ENCODE measurements at regions not wholly inside any gene's neighbourhood (a gene's known extent, or its start where the extent isn't known, plus 50 kb on each side); places are given as distances from the start of the nearest gene placed in this dataset.

DNA sequence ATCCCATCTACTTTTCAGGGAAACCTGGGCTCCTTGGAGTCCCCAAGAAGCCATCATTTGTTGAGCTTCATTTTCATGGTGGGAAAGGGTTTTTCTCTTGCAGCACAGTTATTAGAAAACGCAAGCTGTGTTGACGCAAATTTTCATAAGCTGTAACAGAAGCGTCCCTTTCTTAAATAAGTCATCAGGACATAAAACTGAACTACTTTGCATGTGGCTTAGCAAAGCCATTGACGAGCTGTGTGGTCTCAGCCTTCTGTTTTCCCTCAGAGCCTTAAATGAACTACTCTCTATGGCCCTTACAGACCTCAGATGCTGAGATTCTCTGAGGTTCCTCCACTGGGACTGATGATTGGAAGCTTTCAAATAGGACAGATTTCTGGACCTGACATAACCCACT lies 85.1 kb downstream of the ARL4C start:
- no peak overlapping the region for H3K4me3 ChIP-seq (ENCODE audit: low read depth, low read length)
- TF ChIP-seq, protein P1, sequence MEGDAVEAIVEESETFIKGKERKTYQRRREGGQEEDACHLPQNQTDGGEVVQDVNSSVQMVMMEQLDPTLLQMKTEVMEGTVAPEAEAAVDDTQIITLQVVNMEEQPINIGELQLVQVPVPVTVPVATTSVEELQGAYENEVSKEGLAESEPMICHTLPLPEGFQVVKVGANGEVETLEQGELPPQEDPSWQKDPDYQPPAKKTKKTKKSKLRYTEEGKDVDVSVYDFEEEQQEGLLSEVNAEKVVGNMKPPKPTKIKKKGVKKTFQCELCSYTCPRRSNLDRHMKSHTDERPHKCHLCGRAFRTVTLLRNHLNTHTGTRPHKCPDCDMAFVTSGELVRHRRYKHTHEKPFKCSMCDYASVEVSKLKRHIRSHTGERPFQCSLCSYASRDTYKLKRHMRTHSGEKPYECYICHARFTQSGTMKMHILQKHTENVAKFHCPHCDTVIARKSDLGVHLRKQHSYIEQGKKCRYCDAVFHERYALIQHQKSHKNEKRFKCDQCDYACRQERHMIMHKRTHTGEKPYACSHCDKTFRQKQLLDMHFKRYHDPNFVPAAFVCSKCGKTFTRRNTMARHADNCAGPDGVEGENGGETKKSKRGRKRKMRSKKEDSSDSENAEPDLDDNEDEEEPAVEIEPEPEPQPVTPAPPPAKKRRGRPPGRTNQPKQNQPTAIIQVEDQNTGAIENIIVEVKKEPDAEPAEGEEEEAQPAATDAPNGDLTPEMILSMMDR (IDR thresholded peaks at IDR 0.05), result no peak
- H3K4me1 ChIP-seq, result no peaks in the 10 kb centered on the region
- H3K9ac ChIP-seq, result no peak overlapping the region
- H3K79me2 ChIP-seq, result no peaks in the 10 kb centered on the region
- H3K36me3 ChIP-seq (ENCODE audit: control insufficient read depth, insufficient read depth, low read length), result no peaks in the 10 kb centered on the region
- H3K27ac ChIP-seq, result no peak overlapping the region
- no peaks in the 10 kb centered on the region for H3K27me3 ChIP-seq (ENCODE audit: control insufficient read depth, insufficient read depth, low read length)
- no peaks in the 10 kb centered on the region for H3K9me3 ChIP-seq (ENCODE audit: control insufficient read depth, low read length)
- no peak overlapping the region for H2AFZ ChIP-seq
- H3K4me2 ChIP-seq (ENCODE audit: low read length), result no peak overlapping the region

- Histone ChIP-seq H3K4me1 (no peaks in the 10 kb centered on the region), H3K27me3 (ENCODE audit: control insufficient read depth, insufficient read depth, low read length) (no peaks in the 10 kb centered on the region), H3K79me2 (no peaks in the 10 kb centered on the region), H3K9me3 (ENCODE audit: control insufficient read depth, low read length) (no peaks in the 10 kb centered on the region), H3K4me3 (ENCODE audit: low read depth, low read length) (no peak overlapping the region), H3K9ac (no peak overlapping the region), H2AFZ (no peak overlapping the region), H3K36me3 (ENCODE audit: control insufficient read depth, insufficient read depth, low read length) (no peaks in the 10 kb centered on the region), H3K4me2 (ENCODE audit: low read length) (no peak overlapping the region), H3K27ac (no peak overlapping the region)
- TF ChIP-seq, protein P1 (IDR thresholded peaks at IDR 0.05), result no peak
Measured at GRCh38 chr2:234410526-234410925, 86.4 kb downstream of the ARL4C start.

GRCh38 chr2:234409590-234409989 lies 87.3 kb downstream of the ARL4C start:
- Histone ChIP-seq H2AFZ (no peak overlapping the region), H3K4me1 (no peaks in the 10 kb centered on the region), H3K79me2 (no peaks in the 10 kb centered on the region), H3K4me2 (ENCODE audit: low read length) (no peak overlapping the region), H3K9me3 (ENCODE audit: control insufficient read depth, low read length) (no peaks in the 10 kb centered on the region), H3K4me3 (ENCODE audit: low read depth, low read length) (no peak overlapping the region), H3K27ac (no peak overlapping the region), H3K36me3 (ENCODE audit: control insufficient read depth, insufficient read depth, low read length) (no peaks in the 10 kb centered on the region), H3K9ac (no peak overlapping the region), H3K27me3 (ENCODE audit: control insufficient read depth, insufficient read depth, low read length) (no peaks in the 10 kb centered on the region)
- TF ChIP-seq, protein P1 (IDR thresholded peaks at IDR 0.05), result no peak

- no peak overlapping the region for H2AFZ ChIP-seq
- no peaks in the 10 kb centered on the region for H3K27me3 ChIP-seq (ENCODE audit: control insufficient read depth, insufficient read depth, low read length)
- H3K79me2 ChIP-seq, result no peaks in the 10 kb centered on the region
- H3K27ac ChIP-seq, result no peak overlapping the region
- H3K9ac ChIP-seq, result no peak overlapping the region
- TF ChIP-seq, protein P1 (IDR thresholded peaks at IDR 0.05), result no peak
- no peaks in the 10 kb centered on the region for H3K36me3 ChIP-seq (ENCODE audit: control insufficient read depth, insufficient read depth, low read length)
- no peak overlapping the region for H3K4me2 ChIP-seq (ENCODE audit: low read length)
- H3K4me3 ChIP-seq (ENCODE audit: low read depth, low read length), result no peak overlapping the region
- no peaks in the 10 kb centered on the region for H3K9me3 ChIP-seq (ENCODE audit: control insufficient read depth, low read length)
- no peaks in the 10 kb centered on the region for H3K4me1 ChIP-seq
Measured at GRCh38 chr2:234406085-234406484, 90.8 kb downstream of the ARL4C start.

- Histone ChIP-seq H2AFZ (no peak overlapping the region), H3K9me3 (ENCODE audit: control insufficient read depth, low read length) (no peaks in the 10 kb centered on the region), H3K79me2 (no peaks in the 10 kb centered on the region), H3K4me2 (ENCODE audit: low read length) (no peak overlapping the region), H3K4me3 (ENCODE audit: low read depth, low read length) (no peak overlapping the region), H3K36me3 (ENCODE audit: control insufficient read depth, insufficient read depth, low read length) (no peaks in the 10 kb centered on the region), H3K27ac (no peak overlapping the region), H3K4me1 (no peaks in the 10 kb centered on the region), H3K9ac (no peak overlapping the region), H3K27me3 (ENCODE audit: control insufficient read depth, insufficient read depth, low read length) (no peaks in the 10 kb centered on the region)
- TF ChIP-seq, protein P1 (IDR thresholded peaks at IDR 0.05), result no peak
Measured at GRCh38 chr2:234405462-234405861, 91.4 kb downstream of the ARL4C start.

Data from parathyroid adenoma (tissue), 2 donors.